Panc1 (cell line): ENCODE measurements at regions not wholly inside any gene's neighbourhood (a gene's known extent, or its start where the extent isn't known, plus 50 kb on each side); places are given as distances from the start of the nearest gene placed in this dataset.

ENCODE experiments used
- ATAC-seq: fragments of 200-7000 bp; cut with Tn5 transposase; 2 replicates; pipeline ENCODE4 v1.9.1; 2020; ENCODE audit warnings: mild to moderate bottlenecking, moderate library complexity
- BruUV-seq: library from RNA; stranded (reverse); fragments of 400-500 nt; replicated peaks from 2 replicates; lab custom pipeline; 2021; lab: Mats Ljungman, UMichigan
- CTCF ChIA-PET: fragments of 300-600 bp; sonication (Branson Sonifier 250); formaldehyde crosslinking; loops from one replicate; lab custom pipeline; 2022; ENCODE audit warnings: antibody characterized with exemption; lab: Charles Lee
- POLR2A ChIA-PET: fragments of 300-600 bp; sonication (Branson Sonifier 250); formaldehyde crosslinking; loops from one replicate; lab custom pipeline; 2022; ENCODE audit warnings: antibody characterized with exemption; lab: Charles Lee
- DNase-seq: peaks from one replicate; pipeline ENCODE4 v3.0.0-alpha.2; 2010; ENCODE audit warnings: low read depth, low spot score
- H3K27ac ChIP-seq: 2 replicates; pipeline ENCODE4 v1.5.1; 2011; ENCODE audit warnings: mild to moderate bottlenecking, low read length, inconsistent platforms
- H3K27me3 ChIP-seq: fragments of 200-500 bp; sonication (Bioruptor generic); 2 replicates; pipeline ENCODE4 v1.6.0; 2014; ENCODE audit warnings: low read length, inconsistent platforms; ENCODE audit not compliant: control insufficient read depth, insufficient read depth
- H3K36me3 ChIP-seq: fragments of 200-500 bp; sonication (Bioruptor generic); 2 replicates; pipeline ENCODE4 v1.5.1; 2014; ENCODE audit warnings: inconsistent platforms, mild to moderate bottlenecking, low read length, moderate library complexity; ENCODE audit not compliant: control insufficient read depth, insufficient read depth
- H3K4me1 ChIP-seq: 2 replicates; pipeline ENCODE4 v1.5.1; 2011; ENCODE audit warnings: inconsistent platforms, mild to moderate bottlenecking, low read length, moderate library complexity; ENCODE audit not compliant: control insufficient read depth, insufficient read depth
- H3K4me3 ChIP-seq, 2 experiments: 2 replicates each; pipeline ENCODE4 v1.5.1; 2011 to 2012; ENCODE audit warnings: low read depth in 2 of 2, low read length in 2 of 2, mild to moderate bottlenecking in 2 of 2, inconsistent platforms in 1 of 2, moderate library complexity in 1 of 2
- H3K9me3 ChIP-seq: fragments of 200-500 bp; sonication (Bioruptor generic); 2 replicates; pipeline ENCODE4 v1.5.1; 2014; ENCODE audit warnings: low read depth, mild to moderate bottlenecking, inconsistent platforms, low read length, moderate library complexity; ENCODE audit not compliant: control insufficient read depth, insufficient read depth
- CTCF ChIP-seq: fragments of 450-650 bp; IDR thresholded peaks from 2 replicates; pipeline ENCODE4 v1.5.1; 2017; ENCODE audit warnings: mild to moderate bottlenecking
- POLR2AphosphoS5 ChIP-seq: IDR thresholded peaks from 2 replicates; pipeline ENCODE4 v1.6.1; 2012; ENCODE audit warnings: mild to moderate bottlenecking, low read depth, low read length, moderate library complexity
- REST ChIP-seq, 2 experiments: IDR thresholded peaks; 2 replicates each; pipeline ENCODE4 v1.6.1; 2011 to 2012; ENCODE audit warnings: low read depth in 2 of 2, control low read depth in 1 of 2, low read length in 1 of 2, mild to moderate bottlenecking in 1 of 2, moderate library complexity in 1 of 2; ENCODE audit not compliant: insufficient read depth in 1 of 2
- SIN3A ChIP-seq: IDR thresholded peaks from 2 replicates; pipeline ENCODE4 v1.6.1; 2012; ENCODE audit warnings: low read depth, mild to moderate bottlenecking, low read length, moderate library complexity, borderline replicate concordance; ENCODE audit not compliant: insufficient read depth
- TCF7L2 ChIP-seq: IDR thresholded peaks from 2 replicates; pipeline ENCODE4 v1.6.1; 2011; ENCODE audit warnings: mild to moderate bottlenecking, low read depth, low read length, inconsistent platforms
- in situ Hi-C: cut with HindIII; loops from 2 replicates; pipeline ENCODE4 v1.10.0; 2016; ENCODE audit warnings: low sequenced_read_pairs, low pct_unique_long_range_greater_than_20kb
- intact Hi-C: fragments of 100-400 bp; cut with micrococcal nuclease; formaldehyde crosslinking; loops from one replicate; pipeline ENCODE4 v1.10.0; 2022; ENCODE audit not compliant: unreplicated experiment

GRCh38 chr5:2102819-2103776, 220.4 kb upstream of the IRX4 start:
- TF ChIP-seq POLR2AphosphoS5: no peak
- no peak for TF ChIP-seq TCF7L2
- TF ChIP-seq CTCF: no peak
- no peak for TF ChIP-seq SIN3A
- no peak for TF ChIP-seq REST (IDR thresholded peaks at IDR 0.05; ENCODE audit: insufficient read depth in 1 of 2, low read depth in 2 of 2, low read length in 1 of 2)
- H3K4me3 ChIP-seq: no peak overlapping the region
- H3K27ac ChIP-seq: no peak overlapping the region
- in situ Hi-C loops (no loop called here), intact Hi-C loops (no loop called here)
- no peak for DNase-seq
- POLR2A ChIA-PET: no interaction called here
- no TSS peak for BruUV-seq
- no peaks in the 10 kb centered on the region for H3K4me1 ChIP-seq
- ATAC-seq: no peak
- peaks cover 3% of the 10 kb centered on the region; the same call in 1 of the 2 replicates for H3K9me3 ChIP-seq
- CTCF ChIA-PET: no interaction called here
- no peaks in the 10 kb centered on the region for H3K36me3 ChIP-seq
- peaks cover 9% of the 10 kb centered on the region for H3K27me3 ChIP-seq

DNA sequence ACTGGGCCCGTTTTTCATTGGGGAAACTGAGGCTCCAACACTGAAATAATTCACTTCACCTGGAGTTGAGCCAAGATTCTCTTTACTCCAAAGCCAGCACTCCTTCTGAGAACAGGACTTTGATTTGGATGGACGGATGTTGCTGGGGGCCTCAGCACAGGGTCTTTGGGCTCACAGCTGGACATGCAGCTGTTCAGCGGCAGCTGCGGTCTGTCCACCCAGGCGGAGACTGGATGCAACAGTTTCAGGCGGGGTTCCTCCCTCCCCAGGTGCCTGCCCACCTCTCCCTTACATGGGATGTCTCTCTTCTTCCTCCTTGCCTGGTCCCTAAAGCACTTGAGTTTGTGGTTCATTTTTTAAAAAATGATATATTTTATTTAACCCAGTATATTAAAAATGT, 219.0 kb upstream of the IRX4 start:
- H3K4me3 ChIP-seq: no peak overlapping the region
- BruUV-seq: no TSS peak
- ATAC-seq: no peak
- ChIA-PET POLR2A (no interaction called here), CTCF (no interaction called here)
- in situ Hi-C loops (no loop called here), intact Hi-C loops (no loop called here)
- TF ChIP-seq REST (IDR thresholded peaks at IDR 0.05; ENCODE audit: insufficient read depth in 1 of 2, low read depth in 2 of 2, low read length in 1 of 2): no peak
- no peak for TF ChIP-seq SIN3A
- no peak overlapping the region for H3K27ac ChIP-seq
- H3K9me3 ChIP-seq: peaks cover 2% of the 10 kb centered on the region; the same call in 1 of the 2 replicates
- no peak for DNase-seq
- H3K27me3 ChIP-seq: peaks cover 9% of the 10 kb centered on the region
- H3K36me3 ChIP-seq: no peaks in the 10 kb centered on the region
- H3K4me1 ChIP-seq: no peaks in the 10 kb centered on the region
